ENCODE measurements at regions not wholly inside any gene's neighbourhood (a gene's known extent, or its start where the extent isn't known, plus 50 kb on each side); places are given as distances from the start of the nearest gene placed in this dataset.
"Not testable (repeated sequence)": the region's sequence is repeated elsewhere in the genome, so short reads cannot be mapped to it uniquely, and the experiment has no call there.

GRCh38 chr4:97317671-97318070 lies 825.6 kb downstream of the STPG2 start:
- Mint-ChIP-seq H3K27me3 (ENCODE audit: insufficient read depth, low read depth, poor library complexity) (no peaks in the 10 kb centered on the region), H3K27ac (no peak overlapping the region), H3K4me1 (peaks cover 11% of the 10 kb centered on the region), H3K4me3 (peak overlapping the region; percentile 18; the same call in 1 of the 3 replicates), H3K36me3 (ENCODE audit: low read depth) (no peaks in the 10 kb centered on the region), H3K9me3 (no peaks in the 10 kb centered on the region)
- peak; percentile 29; the same call in 1 of the 3 replicates for ATAC-seq
- Histone ChIP-seq H2AFZ (no peak overlapping the region), H3K4me2 (peak overlapping the region; percentile 45), H4K20me1 (replicated peaks; ENCODE audit: insufficient read depth) (no peaks in the 10 kb centered on the region), H3K4me3 (no peak overlapping the region), H3K4me1 (ENCODE audit: insufficient read depth) (peaks cover 14% of the 10 kb centered on the region), H3K27me3 (ENCODE audit: insufficient read depth) (0 out of 2 replicates have a peak, but pooled peaks cover 5% of the 10 kb centered on the region), H3K27ac (ENCODE audit: low read depth) (no peak overlapping the region), H3K9me2 (ENCODE audit: insufficient read depth) (0 out of 2 replicates have a peak, but pooled peaks cover 3% of the 10 kb centered on the region), H3K79me2 (replicated peaks; ENCODE audit: insufficient read depth) (no peaks in the 10 kb centered on the region), H3K36me3 (ENCODE audit: insufficient read depth) (no peaks in the 10 kb centered on the region), H3F3A (replicated peaks; ENCODE audit: low read depth) (no peaks in the 10 kb centered on the region)
- DNase-seq (ENCODE audit: low spot score): peak; percentile 9
- TF ChIP-seq NANOG (IDR thresholded peaks at IDR 0.05; ENCODE audit: borderline replicate concordance) (peak; percentile 52; the same call in 1 of the 2 replicates), CREB1 (CRISPR knock-in tag; IDR thresholded peaks at IDR 0.05; ENCODE audit: low read depth) (no peak)

DNA sequence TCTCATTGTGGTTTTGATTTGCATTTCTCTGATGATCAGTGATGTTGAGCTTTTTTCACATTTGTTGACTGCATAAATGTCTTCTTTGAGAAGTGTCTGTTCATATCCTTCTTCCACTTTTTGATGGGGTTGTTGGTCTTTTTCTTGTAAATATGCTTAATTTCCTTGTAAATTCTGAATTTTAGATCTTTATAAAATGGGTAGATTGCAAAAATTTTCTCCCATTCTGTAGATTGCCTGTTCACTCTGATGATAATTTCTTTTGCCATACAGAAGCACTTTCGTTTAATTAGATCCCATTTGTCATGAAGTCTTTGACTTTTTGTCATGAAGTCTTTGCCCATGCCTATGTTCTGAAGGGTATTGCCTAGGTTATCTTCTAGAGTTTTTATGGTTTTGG lies 817.5 kb downstream of the STPG2 start:
- not testable (repeated sequence) for H3K36me3 ChIP-seq (ENCODE audit: insufficient read depth); H3K27ac ChIP-seq (ENCODE audit: low read depth); H3K4me3 Mint-ChIP-seq; H3K27me3 Mint-ChIP-seq (ENCODE audit: insufficient read depth, low read depth, poor library complexity); H3K9me2 ChIP-seq (ENCODE audit: insufficient read depth); H3K79me2 ChIP-seq (replicated peaks; ENCODE audit: insufficient read depth); H3K4me1 ChIP-seq (ENCODE audit: insufficient read depth); H3K4me1 Mint-ChIP-seq; H4K20me1 ChIP-seq (replicated peaks; ENCODE audit: insufficient read depth); H3K4me3 ChIP-seq; H3K4me2 ChIP-seq; H3K27ac Mint-ChIP-seq; H3F3A ChIP-seq (replicated peaks; ENCODE audit: low read depth); DNase-seq (ENCODE audit: low spot score); ATAC-seq; H3K27me3 ChIP-seq (ENCODE audit: insufficient read depth); H2AFZ ChIP-seq
- H3K36me3 Mint-ChIP-seq (ENCODE audit: low read depth): peaks cover 17% of the 10 kb centered on the region; the same call in 2 of the 3 replicates
- H3K9me3 Mint-ChIP-seq: peaks cover 16% of the 10 kb centered on the region; the same call in 2 of the 3 replicates

GRCh38 chr4:97330917-97331316 lies 812.4 kb downstream of the STPG2 start:
- H2AFZ ChIP-seq: no peak overlapping the region
- Mint-ChIP-seq H3K27ac (no peak overlapping the region), H3K36me3 (ENCODE audit: low read depth) (peaks cover 14% of the 10 kb centered on the region; the same call in 2 of the 3 replicates), H3K9me3 (peaks cover 12% of the 10 kb centered on the region; the same call in 2 of the 3 replicates), H3K4me3 (no peak overlapping the region), H3K4me1 (no peaks in the 10 kb centered on the region), H3K27me3 (ENCODE audit: insufficient read depth, low read depth, poor library complexity) (peaks cover 2% of the 10 kb centered on the region)
- ATAC-seq: no peak
- no peak overlapping the region for H3K27ac ChIP-seq (ENCODE audit: low read depth)
- no peaks in the 10 kb centered on the region for H3K4me1 ChIP-seq (ENCODE audit: insufficient read depth)
- TF ChIP-seq EZH2 (IDR thresholded peaks at IDR 0.05; ENCODE audit: low read depth, unreplicated experiment): no peak
- no peak for TF ChIP-seq EZH2phosphoT487 (IDR thresholded peaks at IDR 0.05; ENCODE audit: unreplicated experiment)
- TF ChIP-seq ZNF331 (CRISPR knock-in tag; IDR thresholded peaks at IDR 0.05; ENCODE audit: low read depth): no peak
- TF ChIP-seq CREB1 (CRISPR knock-in tag; IDR thresholded peaks at IDR 0.05; ENCODE audit: low read depth): no peak
- no peaks in the 10 kb centered on the region for H3K27me3 ChIP-seq (ENCODE audit: insufficient read depth)
- H3K36me3 ChIP-seq (ENCODE audit: insufficient read depth): no peaks in the 10 kb centered on the region
- no peak overlapping the region for H3K4me3 ChIP-seq
- no peak for DNase-seq (ENCODE audit: low spot score)
- no peak overlapping the region for H3K4me2 ChIP-seq
- no peaks in the 10 kb centered on the region for H3F3A ChIP-seq (replicated peaks; ENCODE audit: low read depth)
- no peaks in the 10 kb centered on the region for H3K9me2 ChIP-seq (ENCODE audit: insufficient read depth)
- H4K20me1 ChIP-seq (replicated peaks; ENCODE audit: insufficient read depth): no peaks in the 10 kb centered on the region
- no peaks in the 10 kb centered on the region for H3K79me2 ChIP-seq (replicated peaks; ENCODE audit: insufficient read depth)

DNA sequence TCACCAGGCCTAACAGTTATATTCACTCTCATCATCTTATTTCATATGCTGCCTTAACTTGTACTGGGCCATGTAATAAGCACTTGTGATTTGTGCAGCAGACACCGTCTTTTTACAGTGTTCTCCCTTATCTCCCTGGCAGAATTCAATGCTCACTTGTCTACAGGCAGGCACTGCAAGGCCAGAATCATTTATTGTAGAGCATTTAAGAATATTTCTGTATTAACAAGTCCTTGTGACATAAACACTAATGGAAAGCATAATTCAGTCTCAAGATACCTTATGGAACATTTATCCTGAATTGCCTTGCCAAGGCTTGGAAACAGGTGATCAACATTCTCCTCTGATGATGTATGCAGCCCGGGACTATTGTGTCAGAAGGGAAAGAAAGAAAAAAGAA lies 808.9 kb downstream of the STPG2 start:
- Mint-ChIP-seq H3K9me3 (peaks cover 23% of the 10 kb centered on the region), H3K27me3 (ENCODE audit: insufficient read depth, low read depth, poor library complexity) (no peaks in the 10 kb centered on the region), H3K4me1 (no peaks in the 10 kb centered on the region), H3K27ac (no peak overlapping the region), H3K4me3 (no peak overlapping the region), H3K36me3 (ENCODE audit: low read depth) (peaks cover 20% of the 10 kb centered on the region)
- Histone ChIP-seq H3K9me2 (ENCODE audit: insufficient read depth) (peaks cover 6% of the 10 kb centered on the region; the same call in 1 of the 2 replicates), H3K36me3 (ENCODE audit: insufficient read depth) (no peaks in the 10 kb centered on the region), H2AFZ (no peak overlapping the region), H3K4me1 (ENCODE audit: insufficient read depth) (no peaks in the 10 kb centered on the region), H3F3A (replicated peaks; ENCODE audit: low read depth) (no peaks in the 10 kb centered on the region), H3K4me3 (no peak overlapping the region), H3K27me3 (ENCODE audit: insufficient read depth) (no peaks in the 10 kb centered on the region), H3K4me2 (no peak overlapping the region), H3K79me2 (replicated peaks; ENCODE audit: insufficient read depth) (no peaks in the 10 kb centered on the region), H4K20me1 (replicated peaks; ENCODE audit: insufficient read depth) (no peaks in the 10 kb centered on the region), H3K27ac (ENCODE audit: low read depth) (no peak overlapping the region)
- ATAC-seq (no peak), DNase-seq (ENCODE audit: low spot score) (no peak)
- TF ChIP-seq EZH2phosphoT487 (IDR thresholded peaks at IDR 0.05; ENCODE audit: unreplicated experiment) (no peak), ZNF114 (CRISPR knock-in tag; IDR thresholded peaks at IDR 0.05) (no peak)

Measured in GM23338 (cell line).